ENCODE measurements at regions not wholly inside any gene's neighbourhood (a gene's known extent, or its start where the extent isn't known, plus 50 kb on each side); places are given as distances from the start of the nearest gene placed in this dataset.

- no peak for DNase-seq (ENCODE audit: low spot score)
Measured at GRCh38 chr14:101355284-101355683, 206.0 kb upstream of the DIO3 start.

- DNase-seq (ENCODE audit: low spot score), result no peak
Measured at GRCh38 chr14:101357038-101357437, 204.3 kb upstream of the DIO3 start.

GRCh38 chr14:101357559-101358319 is 203.6 kb upstream of the DIO3 start:
- no peak for DNase-seq (ENCODE audit: low spot score)

GRCh38 chr14:101358320-101359125 is 202.8 kb upstream of the DIO3 start:
- no peak for DNase-seq (ENCODE audit: low spot score)

GRCh38 chr14:101359221-101360053 is 201.9 kb upstream of the DIO3 start:
- DNase-seq (ENCODE audit: low spot score), result peak; percentile 36

GRCh38 chr14:101360054-101360911 is 201.0 kb upstream of the DIO3 start:
- DNase-seq (ENCODE audit: low spot score), result no peak

GRCh38 chr14:101361044-101361443 is 200.3 kb upstream of the DIO3 start:
- no peak for DNase-seq (ENCODE audit: low spot score)

- DNase-seq (ENCODE audit: low spot score), result no peak
Measured at GRCh38 chr14:101361451-101362433, 199.6 kb upstream of the DIO3 start.

GRCh38 chr14:101362529-101363260 is 198.6 kb upstream of the DIO3 start:
- no peak for DNase-seq (ENCODE audit: low spot score)

- DNase-seq (ENCODE audit: low spot score), result no peak
Measured at GRCh38 chr14:101363261-101363555, 198.1 kb upstream of the DIO3 start.

- no peak for DNase-seq (ENCODE audit: low spot score)
Measured at GRCh38 chr14:101363880-101364391, 197.4 kb upstream of the DIO3 start.

- DNase-seq (ENCODE audit: low spot score), result no peak
Measured at GRCh38 chr14:101364503-101365328, 196.6 kb upstream of the DIO3 start.

GRCh38 chr14:101365329-101366158 is 195.8 kb upstream of the DIO3 start:
- DNase-seq (ENCODE audit: low spot score), result no peak

GRCh38 chr14:101367421-101368261 is 193.7 kb upstream of the DIO3 start:
- no peak for DNase-seq (ENCODE audit: low spot score)

GRCh38 chr14:101368629-101369028 is 192.7 kb upstream of the DIO3 start:
- no peak for DNase-seq (ENCODE audit: low spot score)

- no peak for DNase-seq (ENCODE audit: low spot score)
Measured at GRCh38 chr14:101369194-101369915, 191.9 kb upstream of the DIO3 start.

All from H4 (cell line).